ENCODE measurements at regions not wholly inside any gene's neighbourhood (a gene's known extent, or its start where the extent isn't known, plus 50 kb on each side); places are given as distances from the start of the nearest gene placed in this dataset.

- no peaks in the 10 kb centered on the region for H3K9me3 ChIP-seq (ENCODE audit: low read length)
Observed at GRCh38 chr1:221272940-221273339, 393.7 kb downstream of the HLX start.

DNA sequence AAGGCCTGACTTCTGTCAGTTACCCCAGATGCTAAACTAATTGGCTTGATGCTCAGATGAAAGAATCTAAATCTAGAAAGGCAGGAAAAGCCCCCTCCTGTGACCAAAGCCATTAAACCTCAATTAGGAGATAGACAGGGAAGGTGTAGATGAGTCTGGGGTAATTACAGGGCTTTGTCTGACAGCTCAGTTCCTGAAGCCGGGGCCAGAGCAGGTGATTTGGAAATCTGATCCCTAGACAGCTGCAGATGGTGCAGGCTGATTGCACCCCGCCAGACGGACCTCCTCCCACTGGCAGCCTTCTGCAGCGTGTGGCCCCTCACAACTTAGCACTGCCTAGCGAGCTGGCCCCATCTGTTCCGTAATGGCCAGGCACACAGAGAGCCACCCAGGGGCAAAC, 395.1 kb downstream of the HLX start:
- no peaks in the 10 kb centered on the region for H4K20me1 ChIP-seq (ENCODE audit: insufficient read depth)
- H2AFZ ChIP-seq (ENCODE audit: low read depth, low read length) = peak overlapping the region; percentile 6
- H3K9me3 ChIP-seq (ENCODE audit: low read length) = no peaks in the 10 kb centered on the region
- no peak overlapping the region for H3K4me2 ChIP-seq (ENCODE audit: low read length)
- H3K27me3 ChIP-seq (ENCODE audit: insufficient read depth, low read depth, low read length) = no peaks in the 10 kb centered on the region
- no peak overlapping the region for H3K9ac ChIP-seq (ENCODE audit: low read length)
- no peaks in the 10 kb centered on the region for H3K79me2 ChIP-seq (replicated peaks; ENCODE audit: insufficient read depth, low read length)
- H3F3A ChIP-seq (ENCODE audit: insufficient read depth, low read length, poor library complexity, severe bottlenecking) = no peaks in the 10 kb centered on the region
- H3K9me2 ChIP-seq (ENCODE audit: insufficient read depth, low read length) = no peaks in the 10 kb centered on the region
- no peak overlapping the region for H3K27ac ChIP-seq (ENCODE audit: low read length)
- no peak for TF ChIP-seq EP300 (conservative IDR thresholded peaks at IDR 0.05; ENCODE audit: poor library complexity, severe bottlenecking)
- no peak for TF ChIP-seq TAF1 (IDR thresholded peaks at IDR 0.05; ENCODE audit: low read depth)
- TF ChIP-seq SMC3 (conservative IDR thresholded peaks at IDR 0.05; ENCODE audit: poor library complexity) = no peak
- TF ChIP-seq MXI1 (conservative IDR thresholded peaks at IDR 0.05; ENCODE audit: poor library complexity, severe bottlenecking) = no peak
- no peak for TF ChIP-seq EZH2 (IDR thresholded peaks at IDR 0.05; ENCODE audit: borderline replicate concordance, insufficient read depth, low read length, poor library complexity, severe bottlenecking)
- no peak for TF ChIP-seq RAD21 (conservative IDR thresholded peaks at IDR 0.05)
- no peak for TF ChIP-seq POLR2AphosphoS5 (IDR thresholded peaks at IDR 0.05)
- TF ChIP-seq, protein P1, sequence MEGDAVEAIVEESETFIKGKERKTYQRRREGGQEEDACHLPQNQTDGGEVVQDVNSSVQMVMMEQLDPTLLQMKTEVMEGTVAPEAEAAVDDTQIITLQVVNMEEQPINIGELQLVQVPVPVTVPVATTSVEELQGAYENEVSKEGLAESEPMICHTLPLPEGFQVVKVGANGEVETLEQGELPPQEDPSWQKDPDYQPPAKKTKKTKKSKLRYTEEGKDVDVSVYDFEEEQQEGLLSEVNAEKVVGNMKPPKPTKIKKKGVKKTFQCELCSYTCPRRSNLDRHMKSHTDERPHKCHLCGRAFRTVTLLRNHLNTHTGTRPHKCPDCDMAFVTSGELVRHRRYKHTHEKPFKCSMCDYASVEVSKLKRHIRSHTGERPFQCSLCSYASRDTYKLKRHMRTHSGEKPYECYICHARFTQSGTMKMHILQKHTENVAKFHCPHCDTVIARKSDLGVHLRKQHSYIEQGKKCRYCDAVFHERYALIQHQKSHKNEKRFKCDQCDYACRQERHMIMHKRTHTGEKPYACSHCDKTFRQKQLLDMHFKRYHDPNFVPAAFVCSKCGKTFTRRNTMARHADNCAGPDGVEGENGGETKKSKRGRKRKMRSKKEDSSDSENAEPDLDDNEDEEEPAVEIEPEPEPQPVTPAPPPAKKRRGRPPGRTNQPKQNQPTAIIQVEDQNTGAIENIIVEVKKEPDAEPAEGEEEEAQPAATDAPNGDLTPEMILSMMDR (IDR thresholded peaks at IDR 0.05; ENCODE audit: poor library complexity, severe bottlenecking) = no peak
- TF ChIP-seq REST (IDR thresholded peaks at IDR 0.05; ENCODE audit: borderline replicate concordance) = no peak
- H3K36me3 ChIP-seq (ENCODE audit: insufficient read depth, low read length) = no peaks in the 10 kb centered on the region
- no peak overlapping the region for H3K4me3 ChIP-seq (ENCODE audit: low read length)

More at GRCh38 chr1:221272940-221273339, 393.7 kb downstream of the HLX start:
- H3K27ac ChIP-seq (ENCODE audit: low read length) = no peak overlapping the region
- no peak overlapping the region for H3K4me3 ChIP-seq (ENCODE audit: low read length)
- no peak overlapping the region for H3K4me2 ChIP-seq (ENCODE audit: low read length)
- no peaks in the 10 kb centered on the region for H3F3A ChIP-seq (ENCODE audit: insufficient read depth, low read length, poor library complexity, severe bottlenecking)
- no peak overlapping the region for H2AFZ ChIP-seq (ENCODE audit: low read depth, low read length)
- no peaks in the 10 kb centered on the region for H3K79me2 ChIP-seq (replicated peaks; ENCODE audit: insufficient read depth, low read length)
- H3K9me2 ChIP-seq (ENCODE audit: insufficient read depth, low read length) = no peaks in the 10 kb centered on the region
- no peaks in the 10 kb centered on the region for H3K27me3 ChIP-seq (ENCODE audit: insufficient read depth, low read depth, low read length)
- H4K20me1 ChIP-seq (ENCODE audit: insufficient read depth) = no peaks in the 10 kb centered on the region
- no peak overlapping the region for H3K9ac ChIP-seq (ENCODE audit: low read length)
- TF ChIP-seq MXI1 (conservative IDR thresholded peaks at IDR 0.05; ENCODE audit: poor library complexity, severe bottlenecking) (no peak), REST (IDR thresholded peaks at IDR 0.05; ENCODE audit: borderline replicate concordance) (no peak), SMC3 (conservative IDR thresholded peaks at IDR 0.05; ENCODE audit: poor library complexity) (no peak), RAD21 (conservative IDR thresholded peaks at IDR 0.05) (no peak), TAF1 (IDR thresholded peaks at IDR 0.05; ENCODE audit: low read depth) (no peak), EP300 (conservative IDR thresholded peaks at IDR 0.05; ENCODE audit: poor library complexity, severe bottlenecking) (no peak)
- no peaks in the 10 kb centered on the region for H3K36me3 ChIP-seq (ENCODE audit: insufficient read depth, low read length)
